Natural killer cell (primary cell): ENCODE measurements at regions not wholly inside any gene's neighbourhood (a gene's known extent, or its start where the extent isn't known, plus 50 kb on each side); places are given as distances from the start of the nearest gene placed in this dataset.

Experiments used
- ATAC-seq, 3 donors: fragments of 150-1000 bp in 2 of 3; fragments of 200-7000 bp in 1 of 3; cut with Tn5 transposase; 1 replicate in 1 of 3; 2 replicates in 2 of 3; pipeline ENCODE4 v1.10.0; 2021; ENCODE audit warnings: mild to moderate bottlenecking in 2 of 3, moderate library complexity in 2 of 3
- DNase-seq, 2 donors: peaks; one replicate each; pipeline versions ENCODE4 v3.0.0 to v3.0.0-alpha.2; 2013 to 2021; ENCODE audit warnings: mixed read lengths in 1 of 2
- H3K27ac ChIP-seq: one replicate; pipeline ENCODE4 v1.5.1; 2013; ENCODE audit warnings: mild to moderate bottlenecking, low read length
- H3K27me3 ChIP-seq: one replicate; pipeline ENCODE4 v1.6.1; 2013; ENCODE audit warnings: low read length; ENCODE audit not compliant: control insufficient read depth, insufficient read depth
- H3K36me3 ChIP-seq: one replicate; pipeline ENCODE4 v1.6.1; 2013; ENCODE audit warnings: low read length; ENCODE audit not compliant: control insufficient read depth, insufficient read depth
- H3K4me1 ChIP-seq: one replicate; pipeline ENCODE4 v1.6.1; 2013; ENCODE audit warnings: low read length; ENCODE audit not compliant: control insufficient read depth, insufficient read depth
- H3K4me3 ChIP-seq: one replicate; pipeline ENCODE4 v1.5.1; 2013; ENCODE audit warnings: low read length
- H3K9me3 ChIP-seq: one replicate; pipeline ENCODE4 v1.6.1; 2013; ENCODE audit warnings: low read length; ENCODE audit not compliant: control insufficient read depth, insufficient read depth
- H3K27ac Mint-ChIP-seq, 2 donors: one replicate each; pipeline ENCODE4 v1.8.0; 2022; ENCODE audit warnings: mild to moderate bottlenecking in 2 of 2, mixed read lengths in 2 of 2, moderate library complexity in 1 of 2
- H3K27me3 Mint-ChIP-seq, 2 donors: one replicate each; pipeline ENCODE4 v1.8.0; 2022; ENCODE audit warnings: low read depth in 2 of 2, mixed read lengths in 2 of 2
- H3K36me3 Mint-ChIP-seq: one replicate; pipeline ENCODE4 v1.8.0; 2022; ENCODE audit warnings: mixed read lengths
- H3K4me1 Mint-ChIP-seq, 2 donors: one replicate each; pipeline ENCODE4 v1.8.0; 2022; ENCODE audit warnings: mixed read lengths in 2 of 2
- H3K4me3 Mint-ChIP-seq: one replicate; pipeline ENCODE4 v1.8.0; 2022; ENCODE audit warnings: mild to moderate bottlenecking, moderate library complexity, mixed read lengths
- H3K9me3 Mint-ChIP-seq, 2 donors: one replicate each; pipeline ENCODE4 v1.8.0; 2022; ENCODE audit warnings: mixed read lengths in 2 of 2
- WGBS: methylation state at CpG from one replicate; pipeline ENCODE4 v1.1.7; 2013; ENCODE audit warnings: missing lambda C conversion rate; ENCODE audit not compliant: insufficient coverage; 5-methylcytosine and 5-hydroxymethylcytosine counted together
- intact Hi-C: fragments of 100-400 bp; cut with micrococcal nuclease; formaldehyde crosslinking; loops from one replicate; pipeline ENCODE4 v1.14.2; 2022
- TF ChIP-seq, protein P1 (sequence below): fragments of 200-600 bp; IDR thresholded peaks from one replicate; pipeline ENCODE4 v1.8.0; 2022; ENCODE audit warnings: antibody characterized with exemption

DNA sequence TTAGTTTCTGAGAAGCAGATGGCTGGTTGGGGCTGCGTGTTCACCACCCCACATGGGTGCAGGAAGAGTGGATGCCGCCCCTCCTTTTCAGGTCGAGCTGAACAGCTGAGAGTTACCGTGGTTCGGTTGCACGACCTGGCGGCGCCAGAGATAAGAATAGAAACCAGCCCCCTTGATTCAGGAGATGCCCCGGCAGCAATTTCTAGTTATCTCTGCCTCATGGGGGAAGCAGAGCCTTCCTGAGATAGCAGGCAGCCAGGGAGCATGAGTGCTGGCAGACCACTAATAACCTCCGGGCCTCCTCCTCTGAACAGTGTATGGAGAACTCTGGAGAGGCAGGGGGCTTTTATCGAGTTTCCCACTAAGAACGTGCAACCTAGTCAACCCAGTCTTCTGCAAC is 177.8 kb downstream of the NSG2 start:
- TF ChIP-seq, protein P1, sequence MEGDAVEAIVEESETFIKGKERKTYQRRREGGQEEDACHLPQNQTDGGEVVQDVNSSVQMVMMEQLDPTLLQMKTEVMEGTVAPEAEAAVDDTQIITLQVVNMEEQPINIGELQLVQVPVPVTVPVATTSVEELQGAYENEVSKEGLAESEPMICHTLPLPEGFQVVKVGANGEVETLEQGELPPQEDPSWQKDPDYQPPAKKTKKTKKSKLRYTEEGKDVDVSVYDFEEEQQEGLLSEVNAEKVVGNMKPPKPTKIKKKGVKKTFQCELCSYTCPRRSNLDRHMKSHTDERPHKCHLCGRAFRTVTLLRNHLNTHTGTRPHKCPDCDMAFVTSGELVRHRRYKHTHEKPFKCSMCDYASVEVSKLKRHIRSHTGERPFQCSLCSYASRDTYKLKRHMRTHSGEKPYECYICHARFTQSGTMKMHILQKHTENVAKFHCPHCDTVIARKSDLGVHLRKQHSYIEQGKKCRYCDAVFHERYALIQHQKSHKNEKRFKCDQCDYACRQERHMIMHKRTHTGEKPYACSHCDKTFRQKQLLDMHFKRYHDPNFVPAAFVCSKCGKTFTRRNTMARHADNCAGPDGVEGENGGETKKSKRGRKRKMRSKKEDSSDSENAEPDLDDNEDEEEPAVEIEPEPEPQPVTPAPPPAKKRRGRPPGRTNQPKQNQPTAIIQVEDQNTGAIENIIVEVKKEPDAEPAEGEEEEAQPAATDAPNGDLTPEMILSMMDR, result no peak
- peaks cover 2 to 5% of the 10 kb centered on the region in 2 donors for H3K27me3 Mint-ChIP-seq
- no peaks in the 10 kb centered on the region for H3K27me3 ChIP-seq
- no peak for ATAC-seq
- no peaks in the 10 kb centered on the region for H3K9me3 Mint-ChIP-seq
- no peaks in the 10 kb centered on the region for H3K36me3 ChIP-seq
- no peak overlapping the region for H3K27ac Mint-ChIP-seq
- no peaks in the 10 kb centered on the region for H3K36me3 Mint-ChIP-seq
- H3K27ac ChIP-seq, result no peak overlapping the region
- no peaks in the 10 kb centered on the region for H3K4me1 ChIP-seq
- no peak overlapping the region for H3K4me3 ChIP-seq
- DNase-seq, result no peak
- 17% methylated on average over 12 of the region's 12 CpGs for WGBS
- intact Hi-C loops, result no loop called here
- no peaks in the 10 kb centered on the region for H3K9me3 ChIP-seq
- no peaks in the 10 kb centered on the region for H3K4me1 Mint-ChIP-seq
- no peak overlapping the region for H3K4me3 Mint-ChIP-seq

DNA sequence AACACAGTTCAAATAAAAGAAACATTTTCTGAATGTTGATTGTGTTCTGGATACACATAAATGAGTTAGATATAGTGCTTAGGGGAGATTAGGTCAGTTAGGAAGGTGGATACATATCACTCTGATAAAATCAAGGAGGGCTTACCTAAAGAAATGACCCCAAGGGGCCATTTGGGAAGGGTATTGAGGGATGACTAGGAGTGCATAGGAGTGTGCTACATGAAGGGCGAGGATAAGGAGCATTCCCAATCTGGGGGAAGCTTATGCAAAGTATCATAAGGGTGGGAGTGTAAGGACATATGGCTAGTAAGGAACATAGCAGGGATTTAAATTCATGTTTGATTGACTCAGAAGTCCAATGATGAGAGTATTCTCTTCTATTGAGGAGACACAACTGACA is 183.6 kb downstream of the NSG2 start:
- no peak overlapping the region for H3K4me3 Mint-ChIP-seq
- Histone ChIP-seq H3K27ac (no peak overlapping the region), H3K9me3 (no peaks in the 10 kb centered on the region), H3K4me3 (no peak overlapping the region), H3K4me1 (no peaks in the 10 kb centered on the region), H3K27me3 (no peaks in the 10 kb centered on the region), H3K36me3 (no peaks in the 10 kb centered on the region)
- peaks cover 0 to 2% of the 10 kb centered on the region in 2 donors for H3K27me3 Mint-ChIP-seq
- intact Hi-C loops, result no loop called here
- ATAC-seq (no peak), DNase-seq (no peak)
- WGBS, result 88% methylated on average over 1 of the region's 1 CpG
- no peaks in the 10 kb centered on the region for H3K36me3 Mint-ChIP-seq
- TF ChIP-seq, protein P1, result no peak
- H3K4me1 Mint-ChIP-seq, result no peaks in the 10 kb centered on the region
- H3K9me3 Mint-ChIP-seq, result peaks cover 0 to 2% of the 10 kb centered on the region in 2 donors
- H3K27ac Mint-ChIP-seq, result no peak overlapping the region

DNA sequence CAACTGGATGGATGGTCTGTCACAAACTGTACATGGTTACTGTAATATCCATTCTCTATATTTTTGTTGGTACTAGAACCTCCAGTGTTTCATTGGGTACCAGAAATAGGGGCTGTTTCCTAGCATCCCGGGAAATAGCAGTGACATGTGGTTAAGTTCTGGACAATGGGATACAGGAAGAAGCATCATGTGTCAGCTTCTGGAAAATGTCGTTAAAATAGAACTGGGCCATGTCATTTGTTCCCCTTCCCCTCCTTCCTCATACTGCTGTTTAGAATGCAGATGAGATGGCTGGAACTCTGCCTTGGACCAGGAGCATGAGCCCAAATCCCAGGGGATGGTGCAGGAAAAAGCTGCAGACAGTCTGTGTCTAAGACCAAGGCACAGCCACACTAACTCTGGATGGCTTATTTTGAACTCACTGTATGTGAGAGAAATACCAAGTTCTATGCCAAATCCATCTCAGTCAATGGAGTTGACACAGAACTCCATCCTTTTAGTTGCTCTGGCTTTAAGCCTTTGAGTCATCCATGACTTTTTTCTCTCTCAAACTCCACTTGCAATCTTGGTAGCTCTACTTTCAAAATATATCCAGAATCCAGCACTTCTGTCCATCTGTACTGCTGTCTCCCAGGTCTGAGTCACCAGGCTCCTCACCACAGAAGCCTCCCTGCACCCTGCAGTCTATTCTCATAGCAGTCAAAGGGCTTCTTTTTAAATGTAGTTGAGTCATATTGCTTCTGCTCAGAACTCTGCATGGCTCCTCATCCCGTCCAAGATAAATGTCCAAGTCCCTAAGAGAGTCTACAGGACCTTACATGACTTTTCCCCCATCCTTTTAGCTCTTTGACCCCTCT is 184.2 kb downstream of the NSG2 start:
- H3K4me3 ChIP-seq, result no peak overlapping the region
- intact Hi-C loops, result no loop called here
- TF ChIP-seq, protein P1, result no peak
- no peaks in the 10 kb centered on the region for H3K9me3 ChIP-seq
- no peak overlapping the region for H3K4me3 Mint-ChIP-seq
- no peak overlapping the region for H3K27ac Mint-ChIP-seq
- no peaks in the 10 kb centered on the region for H3K4me1 Mint-ChIP-seq
- peaks cover 0 to 2% of the 10 kb centered on the region in 2 donors for H3K9me3 Mint-ChIP-seq
- H3K27ac ChIP-seq, result no peak overlapping the region
- H3K36me3 ChIP-seq, result no peaks in the 10 kb centered on the region
- no peak for DNase-seq
- H3K4me1 ChIP-seq, result no peaks in the 10 kb centered on the region
- 56% methylated on average over 3 of the region's 3 CpGs for WGBS
- no peaks in the 10 kb centered on the region for H3K27me3 ChIP-seq
- no peaks in the 10 kb centered on the region for H3K36me3 Mint-ChIP-seq
- no peak for ATAC-seq
- peaks cover 0 to 2% of the 10 kb centered on the region in 2 donors for H3K27me3 Mint-ChIP-seq
